Activated effector memory CD4-positive, alpha-beta T cell treated with Interleukin-2 at 50 U/mL for 16 hours (primary cell): ENCODE measurements at regions not wholly inside any gene's neighbourhood (a gene's known extent, or its start where the extent isn't known, plus 50 kb on each side); places are given as distances from the start of the nearest gene placed in this dataset.
"Not testable (repeated sequence)": the region's sequence is repeated elsewhere in the genome, so short reads cannot be mapped to it uniquely, and the experiment has no call there.

Experiments
- DNase-seq: peaks from one replicate; pipeline ENCODE4 v3.0.0-alpha.2; 2020

DNA sequence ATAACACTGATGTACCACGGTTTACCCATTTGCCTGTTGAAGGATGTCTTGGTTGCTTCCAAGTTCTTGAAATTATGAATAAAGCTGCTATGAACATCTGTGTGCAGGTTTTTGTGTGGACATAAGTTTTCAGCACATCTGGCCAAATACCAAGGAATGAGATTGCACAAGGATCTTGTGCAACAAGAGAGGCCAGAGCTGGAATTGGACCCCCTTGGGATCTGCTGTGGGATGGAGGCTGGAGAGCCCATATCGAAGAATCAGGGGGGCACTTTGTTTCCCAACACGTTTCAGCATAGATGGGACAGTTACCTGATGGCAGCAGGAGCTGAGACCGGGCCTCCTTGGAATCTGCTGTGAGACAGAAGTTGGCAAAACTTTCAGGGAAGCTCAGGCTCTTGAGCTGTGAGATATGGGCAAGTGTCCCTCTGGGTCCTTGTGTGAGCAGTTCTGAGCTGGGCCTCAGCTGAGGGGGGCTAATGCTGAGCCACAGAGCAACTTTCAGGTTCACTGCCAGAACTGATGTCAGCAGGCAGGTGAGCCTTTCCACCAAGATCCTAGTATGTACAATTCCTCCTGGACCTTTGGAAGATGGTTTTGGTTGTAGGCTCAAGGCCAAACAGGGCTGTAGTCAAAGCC, 115.2 kb upstream of the RAB18 start:
- DNase-seq = no peak

DNA sequence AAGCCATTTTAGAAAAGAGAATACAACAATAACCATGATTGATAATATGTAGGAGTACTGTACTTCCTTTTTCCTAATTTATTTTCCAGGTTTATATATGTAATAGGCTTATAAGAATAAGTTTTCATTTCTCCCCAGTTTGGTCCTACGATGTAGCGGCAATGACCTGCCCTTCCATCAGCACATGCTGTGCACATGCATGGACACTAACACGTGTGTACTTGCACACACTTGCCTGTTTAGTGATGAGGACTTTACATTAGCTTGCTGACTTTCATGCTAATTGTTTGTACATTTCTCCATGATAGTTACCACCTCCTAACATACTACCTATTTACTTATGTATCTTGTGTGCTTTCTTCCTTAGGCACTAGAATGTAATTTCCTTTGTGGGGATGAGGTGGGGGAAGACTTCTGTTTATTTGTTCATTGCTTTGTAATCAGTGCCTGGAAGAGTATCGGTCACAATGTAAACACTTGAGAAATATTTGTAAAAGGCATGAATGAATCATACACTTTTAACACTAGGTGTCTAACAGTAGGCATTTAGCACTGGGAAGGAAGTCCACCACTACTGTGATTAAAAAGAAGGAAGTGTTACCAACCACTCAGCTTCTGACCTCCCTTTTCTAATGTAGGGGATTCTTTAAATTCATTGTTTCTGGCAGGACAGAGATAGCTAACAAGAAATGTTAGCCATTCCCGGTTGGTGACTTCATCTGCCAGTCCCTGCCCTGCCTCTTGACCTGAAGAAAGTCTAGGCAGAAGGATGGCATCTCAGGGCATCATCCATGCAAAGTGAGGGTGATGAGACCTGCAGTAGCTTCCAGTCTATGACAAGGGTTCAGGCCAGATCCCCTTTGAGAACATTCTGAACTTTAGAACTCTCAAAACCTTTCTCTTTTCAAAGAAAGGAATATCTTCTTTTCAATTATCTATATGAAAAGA, 120.2 kb upstream of the RAB18 start:
- DNase-seq = no peak

DNA sequence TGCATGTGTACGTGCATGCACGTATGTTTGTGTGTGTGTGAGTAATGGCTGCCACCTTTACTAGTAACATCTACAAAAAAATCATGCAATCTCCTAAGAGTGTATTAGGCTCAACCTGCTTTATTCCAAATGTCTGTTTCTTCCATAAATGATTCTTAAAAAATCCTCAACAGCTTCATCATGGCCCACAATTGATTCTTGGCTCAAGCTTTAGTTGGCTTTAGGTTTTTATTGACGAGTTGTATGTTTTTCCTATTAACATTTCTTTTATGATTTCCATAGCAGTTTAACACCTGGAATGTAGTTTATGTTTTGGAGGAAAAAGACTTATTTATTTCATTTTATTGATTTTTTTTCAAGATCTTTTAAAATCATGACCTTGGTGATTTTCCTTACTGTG, 121.9 kb upstream of the RAB18 start:
- no peak for DNase-seq

GRCh38 chr10:27380929-27381358, 123.2 kb upstream of the RAB18 start:
- no peak for DNase-seq

DNA sequence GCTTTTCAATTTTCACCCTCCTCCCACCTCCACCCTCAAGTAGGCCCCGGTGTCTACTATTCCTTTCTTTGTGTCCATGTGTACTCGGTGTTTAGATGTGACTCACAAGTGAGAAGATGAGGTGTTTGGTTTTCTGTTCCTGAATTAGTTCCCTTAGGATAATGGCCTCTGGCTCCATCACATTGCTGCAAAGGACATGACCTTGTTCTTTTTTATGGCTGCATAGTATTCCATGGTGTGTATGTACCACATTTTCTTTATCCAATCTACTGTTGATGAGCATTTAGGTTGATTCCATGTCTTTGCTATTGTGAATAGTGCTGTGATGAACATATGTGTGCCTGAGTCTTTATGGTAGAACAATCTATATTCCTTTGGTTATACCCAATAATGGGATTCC, 125.1 kb upstream of the RAB18 start:
- not testable (repeated sequence) for DNase-seq

DNA sequence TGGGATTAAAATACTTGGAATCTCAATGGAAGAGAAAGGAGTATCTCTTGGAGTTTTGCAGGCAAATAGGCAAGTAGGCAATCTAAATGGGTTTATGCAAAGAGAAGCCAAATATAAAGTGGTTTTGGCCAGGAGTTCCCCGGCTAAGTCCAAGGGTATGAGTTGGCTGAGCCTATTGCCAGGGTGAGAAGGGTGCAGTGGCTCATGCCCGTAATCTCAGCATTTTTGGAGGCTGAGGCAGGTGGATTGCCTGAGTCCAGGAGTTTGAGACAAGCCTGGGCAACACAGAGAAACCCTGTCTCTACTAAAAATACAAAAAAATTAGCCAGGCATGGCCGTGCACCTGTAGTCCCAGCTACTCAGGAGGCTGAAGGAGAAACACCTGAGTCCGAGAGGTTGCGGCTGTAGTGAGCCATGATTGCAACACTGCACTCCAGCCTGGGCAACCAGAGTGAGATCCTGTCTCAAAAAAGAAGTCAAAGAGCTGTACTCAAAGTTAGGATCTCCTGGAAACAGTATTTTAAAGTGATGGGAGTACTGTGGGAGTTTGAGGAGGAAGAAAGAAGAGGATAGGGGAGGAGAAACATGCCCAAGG, 130.4 kb upstream of the RAB18 start:
- DNase-seq = no peak

- DNase-seq = no peak
Observed at GRCh38 chr10:27372095-27372494, 131.5 kb upstream of the ACBD5 start.

- not testable (repeated sequence) for DNase-seq
Observed at GRCh38 chr10:27371375-27371774, 130.8 kb upstream of the ACBD5 start.

GRCh38 chr10:27369880-27370279, 129.3 kb upstream of the ACBD5 start:
- no peak for DNase-seq

DNA sequence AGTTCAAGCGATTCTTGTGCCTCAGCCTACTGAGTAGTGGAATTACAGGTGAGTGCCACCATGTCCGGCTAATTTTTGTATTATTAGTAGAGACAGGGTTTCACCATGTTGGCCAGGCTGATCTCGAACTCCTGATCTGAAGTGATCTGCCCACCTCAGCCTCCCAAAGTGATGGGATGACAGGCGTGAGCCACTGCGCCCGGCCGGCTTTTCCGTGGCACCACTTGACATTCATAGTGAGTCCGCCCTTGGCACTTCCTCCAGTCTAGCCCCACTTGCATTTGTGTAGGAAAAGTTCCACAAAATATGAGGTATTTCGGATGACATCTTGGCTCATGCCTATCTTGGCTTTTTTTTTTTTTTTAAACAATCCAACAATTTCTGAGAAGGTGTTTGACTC, 128.1 kb upstream of the ACBD5 start:
- DNase-seq = no peak

- DNase-seq = no peak
Observed at GRCh38 chr10:27366769-27367168, 126.2 kb upstream of the ACBD5 start.

- no peak for DNase-seq
Observed at GRCh38 chr10:27364028-27364427, 123.4 kb upstream of the ACBD5 start.

- DNase-seq = peak; percentile 69
Observed at GRCh38 chr10:27360581-27361172, 120.1 kb upstream of the ACBD5 start.

DNA sequence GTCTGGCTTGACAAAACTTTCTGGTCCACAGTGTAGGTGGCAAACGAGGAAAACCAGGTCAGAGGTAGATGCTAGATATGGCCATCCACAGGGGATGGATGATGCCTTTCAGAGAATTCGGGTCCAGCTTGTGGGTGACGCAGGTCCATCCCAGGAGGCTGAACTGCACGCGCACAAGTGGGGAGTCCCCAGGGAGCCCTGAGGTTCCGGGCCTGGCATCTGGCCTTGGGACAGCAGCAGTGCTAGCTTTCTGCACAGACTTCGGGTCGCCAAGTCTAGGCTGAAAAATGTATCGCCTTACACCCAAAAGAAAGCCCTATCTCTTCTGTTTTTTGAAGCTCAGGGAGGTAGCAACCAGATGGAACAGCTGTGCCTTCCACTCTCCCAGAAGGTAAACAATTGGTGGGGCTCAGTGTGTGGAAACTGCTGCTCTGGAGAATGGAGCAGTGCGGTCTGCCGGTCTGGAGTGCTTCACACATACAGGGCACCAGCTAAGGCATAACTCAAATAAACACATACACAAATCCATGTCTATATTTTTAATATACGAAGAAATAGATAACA, 119.3 kb upstream of the ACBD5 start:
- no peak for DNase-seq

- no peak for DNase-seq
Observed at GRCh38 chr10:27356738-27357137, 116.1 kb upstream of the ACBD5 start.

DNA sequence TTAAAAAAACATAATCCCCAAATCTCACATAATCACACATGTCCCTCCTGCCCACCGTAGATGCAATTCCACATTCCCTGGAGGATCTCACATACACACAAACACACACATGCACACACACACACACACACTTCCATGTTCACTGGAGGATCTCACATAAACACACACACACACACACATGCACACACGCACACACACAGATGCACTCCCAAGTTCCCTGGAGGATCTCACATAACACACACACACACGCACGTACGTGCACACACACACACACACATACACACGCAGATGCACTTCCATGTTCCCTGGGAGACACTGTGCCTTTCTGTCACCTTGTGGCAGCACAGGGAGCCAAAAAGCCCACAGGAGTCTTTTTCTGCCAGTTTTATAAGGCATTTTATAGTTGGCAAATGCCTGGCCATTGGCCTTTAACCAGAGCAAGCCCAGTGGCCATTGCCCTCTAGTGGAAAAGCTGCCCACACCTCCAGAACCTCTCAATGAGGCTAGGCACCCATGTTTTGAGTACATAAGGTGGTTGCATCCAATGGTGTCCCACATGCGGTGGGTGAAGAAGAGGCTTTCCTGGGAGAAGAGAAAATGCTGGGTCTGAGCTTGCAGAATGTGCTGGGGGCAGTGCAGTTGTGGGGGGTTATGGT, 115.4 kb upstream of the ACBD5 start:
- DNase-seq = no peak

GRCh38 chr10:27354643-27355270, 114.2 kb upstream of the ACBD5 start:
- DNase-seq = not testable (repeated sequence)

DNA sequence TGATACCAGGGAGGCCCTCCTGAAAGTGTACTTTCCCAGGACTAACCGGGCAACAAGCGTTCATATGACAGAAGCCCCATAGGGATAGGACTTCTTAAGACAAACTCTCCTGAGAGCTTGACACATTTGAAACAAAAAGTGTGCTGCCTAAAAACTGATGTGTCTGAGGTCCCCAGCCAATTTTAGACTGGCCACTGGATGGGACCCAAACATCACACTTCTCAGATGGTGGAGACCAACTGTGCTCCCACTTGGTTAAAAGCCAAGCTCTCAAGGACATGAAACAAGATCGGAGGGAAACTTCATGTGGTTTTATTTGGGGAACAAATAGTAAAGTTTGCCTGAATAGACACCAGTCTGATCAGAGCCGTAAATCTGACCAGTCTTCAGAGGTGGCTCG, 113.5 kb upstream of the ACBD5 start:
- DNase-seq = not testable (repeated sequence)

- DNase-seq = no peak
Observed at GRCh38 chr10:27349987-27350386, 109.4 kb upstream of the ACBD5 start.

DNA sequence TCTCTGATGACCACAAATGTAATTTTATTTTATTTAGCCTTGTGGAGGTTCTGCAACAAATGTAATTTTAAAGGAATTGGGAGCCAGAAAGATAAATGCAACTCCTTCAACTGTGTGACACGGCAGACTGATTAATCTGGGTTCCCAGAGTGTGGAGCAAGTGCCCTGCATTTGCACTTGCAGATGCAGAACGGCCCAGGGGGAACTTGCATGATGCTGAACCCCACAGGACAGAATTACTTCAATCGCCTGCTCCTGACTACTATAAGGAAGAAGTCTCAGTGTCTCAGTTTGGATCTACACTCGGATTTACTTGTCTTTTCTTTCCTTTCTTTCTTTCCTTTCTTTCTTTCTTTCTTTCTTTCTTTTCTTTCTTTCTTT, 107.2 kb upstream of the ACBD5 start:
- not testable (repeated sequence) for DNase-seq

- no peak for DNase-seq
Observed at GRCh38 chr10:27345455-27345920, 104.9 kb upstream of the ACBD5 start.
